BE2C (cell line): ENCODE measurements at regions not wholly inside any gene's neighbourhood (a gene's known extent, or its start where the extent isn't known, plus 50 kb on each side); places are given as distances from the start of the nearest gene placed in this dataset.

Experiments
- DNase-seq: peaks from one replicate; pipeline ENCODE4 v3.0.0-alpha.2; 2020
- H3K27me3 ChIP-seq: fragments of 250-450 bp; sonication (Bioruptor Pico); 2 replicates; pipeline ENCODE4 v1.5.1; 2020; ENCODE audit warnings: mild to moderate bottlenecking
- H3K36me3 ChIP-seq: fragments of 250-450 bp; sonication (Bioruptor Pico); 2 replicates; pipeline ENCODE4 v1.5.1; 2020; ENCODE audit warnings: mild to moderate bottlenecking
- H3K4me1 ChIP-seq: fragments of 250-450 bp; sonication (Bioruptor Pico); 2 replicates; pipeline ENCODE4 v1.5.1; 2020
- H3K4me3 ChIP-seq: 2 replicates; pipeline ENCODE4 v1.5.1; 2011; ENCODE audit warnings: low read depth, low read length
- H3K9me3 ChIP-seq: fragments of 250-450 bp; sonication (Bioruptor Pico); 2 replicates; pipeline ENCODE4 v1.5.1; 2020
- TF ChIP-seq, protein P1 (sequence below): IDR thresholded peaks from 2 replicates; pipeline ENCODE4 v1.5.1; 2012; ENCODE audit warnings: mild to moderate bottlenecking, low read depth, low read length

DNA sequence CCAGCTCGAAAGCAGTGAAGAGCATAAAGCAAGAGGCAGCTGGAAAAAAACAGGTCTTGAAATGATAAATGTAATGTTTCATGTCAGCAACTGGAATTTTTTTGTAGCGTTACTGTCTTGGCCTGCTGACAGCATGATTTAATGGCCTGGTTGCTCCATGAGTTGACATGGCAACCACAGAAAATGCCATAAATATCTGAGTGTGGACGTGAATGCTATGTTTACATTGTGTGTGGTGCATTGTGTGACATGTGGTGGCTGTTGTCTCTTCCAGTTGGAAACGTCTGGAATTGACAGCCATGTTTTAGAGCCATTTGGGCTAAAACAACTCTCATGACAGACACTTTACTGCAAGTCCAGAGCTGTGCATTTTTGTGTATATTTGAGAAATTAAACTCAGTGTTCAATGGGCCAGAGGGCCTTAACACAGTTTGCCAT, 170.0 kb downstream of the FOXA2 start:
- Histone ChIP-seq H3K27me3 (no peaks in the 10 kb centered on the region), H3K36me3 (no peaks in the 10 kb centered on the region), H3K9me3 (no peaks in the 10 kb centered on the region; the same call in 1 of the 2 replicates), H3K4me1 (no peaks in the 10 kb centered on the region), H3K4me3 (no peak overlapping the region)
- TF ChIP-seq, protein P1, sequence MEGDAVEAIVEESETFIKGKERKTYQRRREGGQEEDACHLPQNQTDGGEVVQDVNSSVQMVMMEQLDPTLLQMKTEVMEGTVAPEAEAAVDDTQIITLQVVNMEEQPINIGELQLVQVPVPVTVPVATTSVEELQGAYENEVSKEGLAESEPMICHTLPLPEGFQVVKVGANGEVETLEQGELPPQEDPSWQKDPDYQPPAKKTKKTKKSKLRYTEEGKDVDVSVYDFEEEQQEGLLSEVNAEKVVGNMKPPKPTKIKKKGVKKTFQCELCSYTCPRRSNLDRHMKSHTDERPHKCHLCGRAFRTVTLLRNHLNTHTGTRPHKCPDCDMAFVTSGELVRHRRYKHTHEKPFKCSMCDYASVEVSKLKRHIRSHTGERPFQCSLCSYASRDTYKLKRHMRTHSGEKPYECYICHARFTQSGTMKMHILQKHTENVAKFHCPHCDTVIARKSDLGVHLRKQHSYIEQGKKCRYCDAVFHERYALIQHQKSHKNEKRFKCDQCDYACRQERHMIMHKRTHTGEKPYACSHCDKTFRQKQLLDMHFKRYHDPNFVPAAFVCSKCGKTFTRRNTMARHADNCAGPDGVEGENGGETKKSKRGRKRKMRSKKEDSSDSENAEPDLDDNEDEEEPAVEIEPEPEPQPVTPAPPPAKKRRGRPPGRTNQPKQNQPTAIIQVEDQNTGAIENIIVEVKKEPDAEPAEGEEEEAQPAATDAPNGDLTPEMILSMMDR = no peak
- no peak for DNase-seq

DNA sequence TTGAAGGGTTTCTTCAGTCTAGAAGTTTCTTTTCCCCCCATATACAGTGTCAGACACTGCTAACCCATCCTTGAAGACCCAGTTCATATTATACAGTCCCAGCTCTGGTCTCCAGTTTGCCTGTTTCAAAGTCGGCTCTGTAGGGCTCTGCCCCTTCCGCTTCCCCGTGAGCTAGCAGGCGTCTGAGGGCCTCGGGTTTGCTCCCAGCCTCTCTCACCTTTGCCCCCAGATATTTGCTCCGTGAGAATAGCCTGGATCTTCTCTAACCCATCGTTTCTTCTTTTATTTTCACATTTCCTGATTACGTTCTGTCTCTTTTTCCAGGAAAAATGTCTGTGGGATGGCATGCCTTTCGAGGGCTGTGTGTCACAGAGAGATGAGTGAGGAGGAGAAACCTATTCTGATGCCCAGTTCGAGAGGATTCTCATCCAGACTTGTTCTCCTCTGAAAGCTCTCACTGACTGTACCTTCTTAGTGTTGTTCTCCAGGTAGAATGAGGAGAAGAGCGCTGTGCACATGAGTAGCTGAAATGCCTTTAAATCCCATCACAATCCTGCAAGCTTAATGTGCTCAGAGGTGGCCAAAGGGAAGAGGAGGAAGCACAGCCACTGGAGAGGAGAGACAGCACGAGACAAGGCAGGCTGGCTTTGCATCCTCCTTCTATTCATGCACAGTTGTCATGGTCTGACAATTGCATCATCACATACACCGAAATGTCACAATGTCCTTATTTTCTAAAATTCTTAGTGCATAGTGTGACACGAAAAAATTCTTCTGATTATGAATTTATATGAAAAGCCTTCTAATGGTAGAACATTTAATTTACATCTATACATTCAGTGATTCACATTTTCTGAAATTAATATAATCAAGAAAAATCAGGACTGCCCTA, 171.1 kb downstream of the FOXA2 start:
- TF ChIP-seq, protein P1 = no peak
- DNase-seq = no peak
- H3K4me1 ChIP-seq = no peaks in the 10 kb centered on the region
- H3K27me3 ChIP-seq = no peaks in the 10 kb centered on the region
- H3K36me3 ChIP-seq = no peaks in the 10 kb centered on the region
- H3K4me3 ChIP-seq = no peak overlapping the region
- no peaks in the 10 kb centered on the region; the same call in 1 of the 2 replicates for H3K9me3 ChIP-seq

DNA sequence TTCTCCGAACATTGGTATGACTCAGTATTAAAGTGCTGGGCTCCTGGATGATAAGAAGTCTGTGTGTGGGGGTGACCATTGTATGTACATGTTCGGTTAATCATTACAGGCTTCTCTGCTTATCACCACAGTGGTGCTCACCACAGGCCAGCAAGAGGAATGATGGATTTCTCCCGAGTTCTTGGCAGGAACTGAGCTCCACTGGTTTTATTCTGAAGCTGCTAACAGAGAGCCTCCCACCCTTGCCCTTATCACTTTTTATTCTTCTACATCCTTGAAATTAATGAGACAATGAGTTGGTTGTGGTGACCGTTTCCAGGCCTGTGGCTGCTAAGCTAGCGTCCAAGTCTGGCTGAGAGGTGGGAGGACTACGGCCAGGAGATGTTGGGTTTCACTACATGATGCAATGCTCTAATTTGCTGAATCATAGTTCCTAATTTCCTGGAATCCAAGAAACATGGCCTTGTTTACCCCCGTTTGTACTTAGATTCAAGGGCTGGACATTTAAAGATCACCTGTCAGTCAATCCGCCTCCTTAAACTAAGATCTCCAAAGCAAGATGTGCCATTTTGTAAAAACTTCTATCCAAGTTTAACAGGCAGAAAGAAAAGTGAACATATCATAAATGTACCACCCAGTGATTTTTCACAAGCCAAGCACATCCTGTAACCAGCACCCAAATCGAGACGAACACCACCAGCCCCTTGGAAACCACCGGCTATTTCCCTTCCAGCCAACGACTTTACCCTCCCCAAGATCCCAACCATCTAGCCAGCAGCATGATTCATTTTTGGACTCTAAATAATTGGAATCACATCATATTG, 172.5 kb downstream of the FOXA2 start:
- TF ChIP-seq, protein P1 = no peak
- Histone ChIP-seq H3K4me1 (no peaks in the 10 kb centered on the region), H3K4me3 (no peak overlapping the region), H3K27me3 (no peaks in the 10 kb centered on the region), H3K36me3 (no peaks in the 10 kb centered on the region), H3K9me3 (no peaks in the 10 kb centered on the region; the same call in 1 of the 2 replicates)
- DNase-seq = no peak

DNA sequence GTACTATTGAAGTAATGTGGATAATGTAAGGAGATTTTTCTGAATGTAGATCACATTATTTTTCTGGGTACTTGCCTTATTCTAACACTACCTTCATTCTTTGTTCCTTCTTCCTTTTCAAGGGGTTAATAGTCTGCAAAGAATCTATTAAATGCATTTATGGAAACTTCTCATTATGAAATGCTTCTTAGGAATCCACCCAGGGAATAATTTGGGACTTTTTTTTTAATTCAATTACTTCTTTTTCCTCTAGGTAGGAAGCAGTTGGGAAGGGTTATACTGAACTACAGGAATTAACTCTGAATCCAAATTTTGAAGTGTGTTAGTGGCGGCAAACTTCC, 173.1 kb downstream of the FOXA2 start:
- no peaks in the 10 kb centered on the region; the same call in 1 of the 2 replicates for H3K9me3 ChIP-seq
- no peak for DNase-seq
- no peaks in the 10 kb centered on the region for H3K27me3 ChIP-seq
- H3K4me1 ChIP-seq = no peaks in the 10 kb centered on the region
- H3K36me3 ChIP-seq = no peaks in the 10 kb centered on the region
- H3K4me3 ChIP-seq = no peak overlapping the region
- TF ChIP-seq, protein P1 = no peak

DNA sequence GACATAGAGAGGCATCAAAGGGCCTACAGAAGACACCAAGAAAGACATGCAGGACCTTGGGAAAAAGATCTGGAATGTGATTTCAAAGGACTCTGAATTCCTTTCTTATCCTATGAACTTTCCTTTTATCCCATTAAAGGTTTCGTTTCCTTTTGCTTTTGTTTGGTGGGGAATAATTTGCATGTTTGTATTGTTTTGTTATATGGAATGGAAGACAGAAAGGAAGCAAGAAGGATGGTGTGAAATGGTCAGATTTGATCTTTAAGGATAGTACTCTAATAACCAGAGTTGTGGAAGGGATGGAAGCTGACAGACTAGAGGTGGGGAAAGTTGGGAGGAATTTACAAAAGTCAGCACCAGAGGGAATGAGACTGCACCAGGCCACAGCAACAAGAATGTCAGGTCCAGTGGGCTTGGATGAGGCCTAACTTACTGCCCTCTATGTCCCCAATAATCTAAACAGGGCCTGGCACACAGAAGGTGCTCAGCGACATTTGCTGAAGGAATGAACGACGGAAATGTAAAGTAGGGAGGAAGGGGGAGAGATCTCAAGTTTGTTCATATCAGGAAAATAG, 173.7 kb downstream of the FOXA2 start:
- H3K9me3 ChIP-seq = no peaks in the 10 kb centered on the region; the same call in 1 of the 2 replicates
- H3K4me1 ChIP-seq = no peaks in the 10 kb centered on the region
- H3K27me3 ChIP-seq = no peaks in the 10 kb centered on the region
- no peak for DNase-seq
- H3K36me3 ChIP-seq = no peaks in the 10 kb centered on the region
- H3K4me3 ChIP-seq = no peak overlapping the region
- TF ChIP-seq, protein P1 = no peak
